Trophoblast cell (in vitro differentiated cells and primary cell): ENCODE measurements at regions not wholly inside any gene's neighbourhood (a gene's known extent, or its start where the extent isn't known, plus 50 kb on each side); places are given as distances from the start of the nearest gene placed in this dataset.

Experiments
- DNase-seq, 2 donors: peaks; one replicate each; pipeline ENCODE4 v3.0.0-alpha.2; 2016
- H2AFZ ChIP-seq: 2 replicates; pipeline ENCODE4 v1.6.1; 2013; ENCODE audit warnings: low read length, moderate library complexity, mild to moderate bottlenecking; ENCODE audit not compliant: insufficient read depth, poor library complexity
- H2AK5ac ChIP-seq: 2 replicates; pipeline ENCODE4 v1.6.1; 2013; ENCODE audit warnings: mild to moderate bottlenecking, low read length
- H2BK120ac ChIP-seq: 2 replicates; pipeline ENCODE4 v1.6.1; 2013; ENCODE audit warnings: low read length, mild to moderate bottlenecking, moderate library complexity; ENCODE audit not compliant: insufficient read depth, poor library complexity
- H2BK12ac ChIP-seq: 2 replicates; pipeline ENCODE4 v1.6.1; 2013; ENCODE audit warnings: mild to moderate bottlenecking, low read length, moderate library complexity
- H2BK5ac ChIP-seq: 2 replicates; pipeline ENCODE4 v1.6.1; 2013; ENCODE audit warnings: low read length, low read depth, moderate library complexity, mild to moderate bottlenecking; ENCODE audit not compliant: poor library complexity
- H3K14ac ChIP-seq: 2 replicates; pipeline ENCODE4 v1.6.1; 2013; ENCODE audit warnings: mild to moderate bottlenecking, low read length
- H3K18ac ChIP-seq: 2 replicates; pipeline ENCODE4 v1.6.1; 2013; ENCODE audit warnings: mild to moderate bottlenecking, low read length
- H3K23ac ChIP-seq: 2 replicates; pipeline ENCODE4 v1.6.1; 2013; ENCODE audit warnings: low read length
- H3K27ac ChIP-seq: 2 replicates; pipeline ENCODE4 v1.5.1; 2013; ENCODE audit warnings: low read depth, mild to moderate bottlenecking, inconsistent platforms, low read length, moderate library complexity
- H3K27me3 ChIP-seq: 2 replicates; pipeline ENCODE4 v1.6.1; 2013; ENCODE audit warnings: inconsistent platforms, mild to moderate bottlenecking, low read length, moderate library complexity; ENCODE audit not compliant: insufficient read depth
- H3K36me3 ChIP-seq, 2 experiments: 1 replicate in 1 of 2; 2 replicates in 1 of 2; pipeline ENCODE4 v1.6.1; 2013; ENCODE audit warnings: low read length in 2 of 2, mild to moderate bottlenecking in 2 of 2, moderate library complexity in 1 of 2; ENCODE audit not compliant: insufficient read depth in 2 of 2, control insufficient read depth in 1 of 2
- H3K4ac ChIP-seq: 2 replicates; pipeline ENCODE4 v1.6.1; 2013; ENCODE audit warnings: low read depth, mild to moderate bottlenecking, low read length, moderate library complexity
- H3K4me1 ChIP-seq, 2 experiments: 1 replicate in 1 of 2; 2 replicates in 1 of 2; pipeline ENCODE4 v1.6.1; 2013; ENCODE audit warnings: low read length in 2 of 2, mild to moderate bottlenecking in 2 of 2, moderate library complexity in 1 of 2; ENCODE audit not compliant: insufficient read depth in 2 of 2, control insufficient read depth in 1 of 2
- H3K4me2 ChIP-seq: 2 replicates; pipeline ENCODE4 v1.6.1; 2013; ENCODE audit warnings: inconsistent platforms, mild to moderate bottlenecking, low read length, moderate library complexity
- H3K4me3 ChIP-seq: 2 replicates; pipeline ENCODE4 v1.5.1; 2013; ENCODE audit warnings: mild to moderate bottlenecking, low read depth, low read length, inconsistent platforms
- H3K79me1 ChIP-seq: one replicate; pipeline ENCODE4 v1.6.1; 2013; ENCODE audit warnings: low read length
- H3K79me2 ChIP-seq: 2 replicates; pipeline ENCODE4 v1.6.1; 2013; ENCODE audit warnings: low read length, mild to moderate bottlenecking; ENCODE audit not compliant: control insufficient read depth, insufficient read depth, poor library complexity
- H3K9ac ChIP-seq: 2 replicates; pipeline ENCODE4 v1.6.1; 2013; ENCODE audit warnings: mild to moderate bottlenecking, low read length
- H3K9me3 ChIP-seq: 2 replicates; pipeline ENCODE4 v1.6.1; 2013; ENCODE audit warnings: low read depth, mild to moderate bottlenecking, control low read depth, inconsistent platforms, low read length; ENCODE audit not compliant: insufficient read depth
- H4K12ac ChIP-seq: 2 replicates; pipeline ENCODE4 v1.6.1; 2013; ENCODE audit warnings: low read depth, mild to moderate bottlenecking, low read length, moderate library complexity
- H4K8ac ChIP-seq: 2 replicates; pipeline ENCODE4 v1.6.1; 2013; ENCODE audit warnings: low read depth, mild to moderate bottlenecking, low read length, moderate library complexity
- H4K91ac ChIP-seq: one replicate; pipeline ENCODE4 v1.6.1; 2013; ENCODE audit warnings: low read depth, mild to moderate bottlenecking, low read length, moderate library complexity
- WGBS: extraction: QIAGEN DNeasy Blood & Tissue Kit; methylation state at CpG from one replicate; pipeline ENCODE4 v1.1.7; 2013; ENCODE audit warnings: missing lambda C conversion rate; ENCODE audit not compliant: insufficient read length, insufficient coverage; ENCODE audit errors: extremely low coverage; 5-methylcytosine and 5-hydroxymethylcytosine counted together

- H3K79me2 ChIP-seq, result no peaks in the 10 kb centered on the region
- H4K91ac ChIP-seq, result no peak overlapping the region
- H2BK120ac ChIP-seq, result no peak overlapping the region
- H3K9ac ChIP-seq, result no peak overlapping the region
- H3K14ac ChIP-seq, result no peak overlapping the region
- no peak overlapping the region for H3K4me3 ChIP-seq
- H3K27me3 ChIP-seq, result no peaks in the 10 kb centered on the region
- H2AK5ac ChIP-seq, result no peak overlapping the region
- no peaks in the 10 kb centered on the region for H3K79me1 ChIP-seq
- WGBS, result no CpG with 5 or more reads among the region's 7 CpGs
- no peak overlapping the region for H4K8ac ChIP-seq
- no peak overlapping the region for H3K18ac ChIP-seq
- no peak overlapping the region for H2AFZ ChIP-seq
- H3K4me1 ChIP-seq, result no peaks in the 10 kb centered on the region
- H3K36me3 ChIP-seq, result no peaks in the 10 kb centered on the region
- no peak overlapping the region for H3K27ac ChIP-seq
- no peak for DNase-seq
- no peak overlapping the region for H2BK5ac ChIP-seq
- no peak overlapping the region for H4K12ac ChIP-seq
- H2BK12ac ChIP-seq, result no peak overlapping the region
- no peak overlapping the region for H3K4me2 ChIP-seq
- H3K23ac ChIP-seq, result no peak overlapping the region
- H3K9me3 ChIP-seq, result no peaks in the 10 kb centered on the region
- H3K4ac ChIP-seq, result no peak overlapping the region
Observed at GRCh38 chr16:24478401-24478800, 61.0 kb upstream of the RBBP6 start.

GRCh38 chr16:24482681-24483202 is 56.6 kb upstream of the RBBP6 start:
- Histone ChIP-seq H3K14ac (no peak overlapping the region), H3K36me3 (no peaks in the 10 kb centered on the region), H3K79me1 (no peaks in the 10 kb centered on the region), H3K27ac (no peak overlapping the region), H2BK120ac (no peak overlapping the region), H3K18ac (no peak overlapping the region), H4K91ac (no peak overlapping the region), H3K23ac (peak overlapping the region; percentile 10), H2AK5ac (no peak overlapping the region), H4K12ac (no peak overlapping the region), H4K8ac (no peak overlapping the region), H2BK5ac (no peak overlapping the region), H3K4me3 (no peak overlapping the region), H3K9me3 (peaks cover 1% of the 10 kb centered on the region), H3K79me2 (no peaks in the 10 kb centered on the region), H3K4ac (no peak overlapping the region), H3K27me3 (no peaks in the 10 kb centered on the region), H2AFZ (no peak overlapping the region), H2BK12ac (no peak overlapping the region), H3K4me2 (no peak overlapping the region), H3K9ac (no peak overlapping the region), H3K4me1 (no peaks in the 10 kb centered on the region)
- WGBS, result no CpG with 5 or more reads among the region's 4 CpGs
- DNase-seq, result no peak

- Histone ChIP-seq H3K4ac (no peak overlapping the region), H3K4me3 (no peak overlapping the region), H3K14ac (no peak overlapping the region), H3K4me2 (no peak overlapping the region), H2BK12ac (no peak overlapping the region), H3K9ac (no peak overlapping the region), H3K9me3 (peaks cover 1% of the 10 kb centered on the region), H4K12ac (no peak overlapping the region), H2AK5ac (no peak overlapping the region), H3K23ac (no peak overlapping the region), H2BK120ac (no peak overlapping the region), H3K27ac (no peak overlapping the region), H3K79me2 (no peaks in the 10 kb centered on the region), H3K36me3 (no peaks in the 10 kb centered on the region), H2AFZ (no peak overlapping the region), H3K79me1 (no peaks in the 10 kb centered on the region), H4K91ac (no peak overlapping the region), H3K18ac (no peak overlapping the region), H2BK5ac (no peak overlapping the region), H4K8ac (no peak overlapping the region), H3K27me3 (no peaks in the 10 kb centered on the region), H3K4me1 (no peaks in the 10 kb centered on the region)
- DNase-seq, result no peak
- no CpG with 5 or more reads among the region's 2 CpGs for WGBS
Observed at GRCh38 chr16:24488045-24488444, 51.3 kb upstream of the RBBP6 start.
